GM11168 (cell line): ENCODE measurements at regions not wholly inside any gene's neighbourhood (a gene's known extent, or its start where the extent isn't known, plus 50 kb on each side); places are given as distances from the start of the nearest gene placed in this dataset.
"Not testable (repeated sequence)": the region's sequence is repeated elsewhere in the genome, so short reads cannot be mapped to it uniquely, and the experiment has no call there.

Experiments
- in situ Hi-C: fragments of 300-500 bp; cut with MboI; formaldehyde crosslinking; loops from one replicate; pipeline ENCODE4 v1.12.0; 2022; ENCODE audit warnings: low sequenced_read_pairs; ENCODE audit not compliant: unreplicated experiment

DNA sequence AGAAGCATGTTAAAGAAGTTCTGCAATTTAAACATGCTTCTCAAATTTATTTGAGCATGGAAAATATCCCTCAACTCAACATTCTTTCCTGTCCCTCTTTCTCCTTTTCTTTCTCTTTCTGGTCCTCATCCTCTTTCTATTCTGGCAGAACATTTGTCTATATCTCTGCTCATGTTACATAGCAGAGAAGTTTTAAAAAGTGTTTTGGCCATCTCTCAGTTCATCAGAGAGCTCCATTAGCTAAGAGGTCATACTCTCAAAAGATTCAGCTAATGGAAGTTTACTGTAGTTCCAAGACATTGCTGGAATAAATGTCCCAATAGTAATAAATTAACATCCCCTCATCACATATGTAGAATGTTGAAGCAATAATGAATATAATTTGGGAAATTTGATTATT lies 53.5 kb downstream of the XCL2 start:
- in situ Hi-C loops = no loop called here

DNA sequence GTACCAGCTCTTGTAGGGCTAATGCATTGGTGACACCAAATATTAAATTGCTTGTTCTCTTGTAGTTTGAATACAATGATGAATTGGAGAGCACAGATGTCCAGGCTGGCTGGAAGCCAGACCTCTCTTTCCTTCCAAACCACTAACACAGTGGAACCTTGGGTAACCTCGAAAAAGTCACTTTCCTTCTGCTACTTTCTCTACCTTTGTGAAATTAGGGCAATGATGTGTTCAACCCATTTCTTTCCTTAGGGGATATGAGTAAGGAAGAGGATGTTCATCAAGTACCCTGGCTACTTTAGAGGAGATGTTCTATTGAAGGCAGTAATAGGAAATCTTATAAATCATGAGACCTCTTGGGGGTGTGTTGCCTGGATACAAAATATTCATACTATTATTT lies 55.7 kb downstream of the XCL2 start:
- in situ Hi-C loops = no loop called here

DNA sequence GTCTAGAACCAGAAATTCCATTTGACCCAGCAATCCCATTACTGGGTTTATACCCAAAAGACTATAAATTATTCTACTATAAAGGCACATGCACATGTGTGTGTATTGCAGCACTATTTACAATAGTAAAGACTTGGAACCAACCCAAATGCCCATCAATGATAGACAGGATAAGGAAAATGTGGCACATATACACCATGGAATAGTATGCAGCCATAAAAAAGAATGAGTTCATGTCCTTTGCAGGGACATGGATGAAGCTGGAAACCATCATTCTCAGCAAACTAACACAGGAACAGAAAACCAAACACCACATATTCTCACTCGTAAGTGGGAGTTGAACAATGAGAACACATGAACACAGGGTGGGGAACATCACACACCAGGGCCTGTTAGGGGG lies 57.0 kb downstream of the XCL2 start:
- in situ Hi-C loops = not testable (repeated sequence)

DNA sequence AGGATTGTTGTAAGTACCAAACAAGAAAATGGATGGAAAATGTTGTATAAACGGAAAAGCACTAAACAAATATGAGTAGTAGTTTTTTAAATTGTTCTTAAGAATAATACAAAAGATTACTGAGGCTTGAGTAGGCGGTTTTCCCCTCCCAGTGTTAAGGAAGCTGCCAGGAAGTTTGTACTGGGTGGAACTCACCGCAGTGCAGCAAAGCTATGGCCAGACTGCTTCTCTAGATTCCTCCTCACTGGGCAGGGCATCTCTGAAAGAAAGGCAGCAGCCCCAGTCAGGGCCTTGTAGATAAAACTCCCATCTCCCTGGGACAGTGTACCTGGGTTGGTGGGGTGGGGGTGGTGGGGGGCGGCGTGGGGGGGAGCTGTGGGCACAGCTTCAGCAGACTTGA lies 58.7 kb downstream of the XCL2 start:
- in situ Hi-C loops = no loop called here

DNA sequence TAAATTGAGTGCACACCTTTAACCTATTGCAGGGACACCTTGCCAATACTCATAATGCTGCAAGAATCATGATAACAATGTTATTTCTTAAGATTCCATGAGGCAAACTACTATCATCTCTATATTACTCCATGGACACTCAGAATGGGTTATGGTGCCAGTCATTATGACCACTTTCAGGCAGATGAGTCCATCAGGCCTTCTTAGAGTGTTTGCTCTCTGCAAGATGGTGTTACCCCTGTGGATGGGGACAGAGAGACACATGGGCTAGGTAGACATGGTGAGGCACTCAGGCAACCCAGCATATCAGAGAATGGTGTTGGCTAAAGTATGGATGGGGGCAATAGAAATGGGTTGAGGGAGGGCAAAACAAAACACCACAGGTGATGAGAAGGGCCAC lies 59.7 kb downstream of the XCL2 start:
- in situ Hi-C loops = no loop called here

DNA sequence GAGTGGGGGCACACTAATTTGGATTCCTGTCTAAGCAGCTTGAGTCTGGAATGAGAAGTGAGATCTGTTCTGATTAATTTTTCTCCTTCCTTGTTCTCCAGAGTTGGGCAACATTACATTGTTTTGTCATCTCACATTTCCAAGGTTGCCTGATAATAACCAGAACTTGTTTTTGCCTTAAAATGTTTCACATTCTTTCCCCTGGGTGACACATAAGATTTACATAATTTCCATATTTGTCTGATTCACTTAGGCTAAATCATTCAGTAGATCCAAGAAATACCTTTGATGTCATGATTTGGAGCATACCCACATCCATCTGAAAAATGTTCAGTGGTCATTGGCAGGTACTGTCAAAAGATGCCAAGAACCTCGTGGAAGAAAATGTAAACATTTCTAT lies 60.3 kb downstream of the XCL2 start:
- in situ Hi-C loops = no loop called here

DNA sequence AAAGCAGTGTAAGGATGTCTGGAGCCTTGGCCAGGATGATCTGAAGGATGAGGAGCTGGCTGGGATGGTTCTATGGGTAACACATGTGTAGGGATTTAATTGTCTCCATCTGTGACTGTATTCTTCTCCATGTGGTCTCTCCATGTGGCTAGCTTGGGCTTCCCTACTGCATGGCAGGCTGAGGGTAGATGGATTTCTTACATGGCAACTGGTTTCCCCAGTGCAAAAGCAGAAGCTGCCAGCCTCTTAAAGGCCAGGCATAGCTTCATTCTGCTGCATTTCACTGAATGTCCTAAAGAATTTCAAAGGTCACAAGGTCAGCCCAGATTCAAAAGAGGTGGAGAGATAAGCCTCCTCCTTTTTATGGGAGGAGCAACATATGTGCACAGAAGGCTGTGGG lies 61.7 kb downstream of the XCL2 start:
- in situ Hi-C loops = no loop called here

DNA sequence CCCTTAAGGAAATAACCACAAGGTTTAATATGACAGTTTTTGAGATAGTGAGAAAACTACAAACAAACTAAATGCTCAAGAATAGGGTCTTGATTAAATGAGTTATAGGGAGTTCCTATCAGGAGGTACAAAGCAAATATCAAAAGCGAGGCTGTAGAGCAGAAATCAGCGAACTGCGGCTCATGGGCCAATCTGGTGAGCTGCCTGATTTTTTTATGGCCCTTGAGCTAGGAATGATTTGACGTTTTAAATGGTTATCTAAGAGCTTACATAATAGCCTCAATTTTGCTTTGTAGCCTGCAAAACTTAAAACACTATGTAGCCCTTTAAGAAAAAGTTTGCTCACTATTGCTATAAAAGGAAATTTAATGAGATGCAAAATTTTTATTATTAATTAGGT lies 62.2 kb downstream of the XCL2 start:
- in situ Hi-C loops = no loop called here

DNA sequence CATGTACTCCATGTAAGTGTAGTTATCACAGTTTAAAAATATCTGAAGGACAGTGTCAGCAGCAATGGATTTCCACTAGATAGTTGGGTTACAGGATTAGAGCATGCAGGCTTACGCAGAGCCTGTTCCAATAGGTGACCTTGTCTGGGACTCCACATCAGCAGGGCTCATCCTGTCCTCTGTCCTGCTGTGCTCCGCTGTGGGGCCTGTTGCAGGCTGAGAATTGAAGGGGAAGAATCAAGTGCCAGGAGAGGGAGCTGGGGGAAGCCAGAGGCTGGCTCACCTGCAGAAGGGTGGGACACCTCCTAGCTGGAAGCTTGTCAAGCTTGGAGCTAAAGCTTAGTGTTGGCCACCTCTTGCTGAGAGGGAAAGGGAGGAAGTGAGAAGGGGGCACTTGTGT lies 62.8 kb downstream of the XCL2 start:
- in situ Hi-C loops = no loop called here

DNA sequence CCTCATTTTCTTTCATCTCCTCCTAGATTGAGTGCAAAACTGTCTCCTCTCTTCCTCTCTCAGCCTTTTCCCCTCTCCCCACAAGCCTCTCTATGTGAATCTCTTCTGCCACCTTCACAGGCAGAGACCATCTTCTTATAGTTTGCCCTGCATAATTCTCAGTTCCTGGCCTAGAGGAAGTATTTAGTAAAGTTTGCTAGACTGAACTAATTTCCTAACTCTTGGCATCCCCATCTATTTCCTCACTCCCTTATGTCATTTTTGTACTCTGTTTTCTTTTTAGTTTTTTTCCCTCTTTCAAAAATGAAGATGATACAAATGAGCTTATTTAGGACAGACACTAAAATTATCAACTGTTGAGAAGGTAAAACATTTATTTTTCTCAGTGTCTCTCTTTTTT lies 66.0 kb downstream of the XCL2 start:
- in situ Hi-C loops = no loop called here

DNA sequence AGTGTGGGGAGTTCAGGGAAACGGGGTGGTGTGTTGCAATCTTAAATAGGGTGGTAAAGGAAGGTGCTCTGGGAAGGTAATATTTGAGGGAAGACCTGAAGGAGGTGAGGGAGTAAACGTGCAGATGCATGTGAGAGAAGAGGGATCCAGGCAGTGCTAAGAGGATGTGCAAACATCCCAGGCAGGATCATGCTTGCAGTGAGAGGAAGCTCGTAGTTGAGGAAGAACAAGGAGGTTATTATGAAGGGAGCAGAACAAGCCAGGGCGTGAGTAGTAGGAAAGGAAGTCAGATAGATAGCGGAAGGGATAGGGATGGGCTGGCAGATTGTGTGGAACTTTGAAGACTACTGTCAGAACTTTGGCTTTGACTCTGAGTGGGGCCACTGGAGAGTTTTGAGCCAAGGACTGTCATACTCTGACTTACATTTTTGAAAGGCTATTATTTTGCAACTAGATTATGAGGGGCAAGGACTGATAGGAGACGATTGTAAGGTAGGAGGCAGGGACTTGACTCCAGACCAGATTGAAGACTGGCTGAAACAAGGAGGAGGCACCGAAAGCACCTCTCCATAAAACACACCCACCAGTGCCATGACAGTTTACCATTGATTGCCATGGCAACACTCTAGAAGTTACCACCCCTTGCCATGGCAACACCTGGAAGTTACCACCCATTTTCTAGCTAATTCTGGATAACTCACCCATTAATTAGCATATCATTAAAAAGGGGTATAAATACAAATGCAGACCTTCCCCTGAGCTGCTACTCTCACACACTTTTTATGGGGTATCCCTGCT lies 67.0 kb downstream of the XCL2 start:
- in situ Hi-C loops = no loop called here

DNA sequence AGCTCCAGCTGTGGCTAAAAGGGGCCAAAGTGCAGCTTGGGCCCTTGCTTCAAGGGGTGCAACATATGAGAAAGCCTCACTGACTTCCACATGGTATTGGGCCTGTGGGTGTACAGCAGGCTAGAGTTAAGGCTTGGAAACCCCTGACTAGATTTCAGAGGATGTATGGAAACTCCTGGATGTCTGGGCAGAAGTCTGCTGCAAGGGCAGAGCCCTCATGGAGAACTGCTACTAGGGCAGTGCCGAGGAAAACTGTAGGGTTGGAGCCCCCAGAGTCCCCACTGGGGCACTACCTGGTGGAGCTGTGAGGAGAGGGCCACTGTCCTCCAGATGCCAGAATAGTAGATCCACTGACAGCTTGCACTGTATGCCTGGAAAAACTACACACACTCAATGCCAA lies 69.5 kb downstream of the XCL2 start:
- in situ Hi-C loops = no loop called here

DNA sequence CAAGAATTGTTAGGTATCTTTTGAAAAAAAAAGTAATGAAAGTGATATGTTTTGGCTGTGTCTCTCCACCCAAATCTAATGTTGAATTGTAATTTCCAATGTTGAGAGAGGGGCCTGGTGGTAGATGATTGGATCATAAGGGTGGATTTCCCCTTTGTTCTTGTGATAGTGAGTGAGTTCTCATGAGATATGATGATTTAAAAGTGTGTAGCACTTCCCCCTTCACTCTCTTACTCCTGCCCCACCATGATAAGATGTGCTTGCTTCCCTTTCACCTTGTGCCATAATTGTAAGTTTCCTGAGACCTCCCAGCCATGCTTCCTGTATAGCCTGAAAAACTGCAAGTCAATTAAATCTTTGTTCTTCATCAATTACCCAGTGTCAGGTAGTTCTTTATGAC lies 70.7 kb downstream of the XCL2 start:
- in situ Hi-C loops = no loop called here

DNA sequence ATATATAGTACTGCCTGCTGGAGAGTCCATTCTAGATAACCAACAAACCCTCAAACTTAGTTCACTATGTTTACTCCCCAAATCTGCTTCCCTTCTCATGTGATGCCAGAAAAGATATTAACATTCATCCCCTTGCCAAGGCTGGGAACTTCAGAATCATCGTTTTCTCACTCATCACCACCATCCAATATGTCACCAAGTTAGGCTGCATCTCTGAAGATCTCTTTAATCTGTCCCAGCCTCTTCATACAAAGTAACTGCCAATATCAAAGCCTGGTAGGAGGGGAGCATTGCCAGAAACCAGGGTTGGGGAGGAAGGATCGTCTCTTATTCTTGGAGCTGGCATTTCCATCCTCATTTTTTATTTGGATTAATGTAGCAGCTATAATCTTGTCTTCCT lies 71.6 kb downstream of the XCL2 start:
- in situ Hi-C loops = no loop called here

DNA sequence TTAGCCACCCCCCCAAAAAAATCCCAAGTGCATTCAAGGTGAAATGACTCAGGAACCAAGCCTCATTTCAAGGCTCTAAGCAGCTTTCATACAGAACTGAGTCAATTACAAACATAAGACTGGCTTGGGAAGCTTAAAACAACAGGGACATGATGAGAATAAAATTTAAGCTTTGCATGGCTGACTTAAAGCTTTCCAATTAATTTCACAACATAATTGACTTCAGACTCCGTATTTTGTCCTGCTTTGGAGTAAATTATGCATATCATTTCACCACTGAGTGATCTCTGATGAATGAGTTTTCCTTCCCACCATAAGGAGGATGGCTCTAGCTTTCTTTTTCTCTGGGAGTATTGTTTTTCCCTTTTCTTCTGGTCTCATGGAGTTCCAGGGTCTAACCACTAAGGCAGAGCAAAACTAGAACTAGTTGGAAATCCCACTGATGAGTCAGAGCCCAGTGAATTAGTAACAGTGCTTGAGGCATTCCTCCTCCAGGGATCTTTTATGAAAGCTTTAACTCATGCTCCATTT lies 72.8 kb downstream of the XCL2 start:
- in situ Hi-C loops = no loop called here

DNA sequence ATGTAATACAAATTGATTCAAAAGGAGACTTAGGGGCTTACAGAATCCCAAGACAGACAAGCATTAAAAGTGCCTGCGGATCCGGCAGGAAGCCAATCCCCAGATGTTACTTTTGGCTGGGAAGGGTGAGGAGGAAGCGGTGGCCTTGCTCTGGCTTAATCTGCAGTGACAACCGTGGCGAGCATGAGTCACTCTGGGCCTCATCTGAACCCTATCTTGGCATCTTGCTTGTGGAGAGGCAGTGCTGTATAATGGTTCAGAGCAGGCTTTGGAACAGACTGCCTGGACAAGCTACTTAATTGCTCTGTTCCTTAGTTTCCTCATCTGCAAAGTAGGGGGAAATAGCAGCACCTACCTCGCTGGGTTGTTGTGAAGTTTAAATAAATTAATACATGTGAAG lies 74.1 kb downstream of the XCL2 start:
- in situ Hi-C loops = no loop called here

DNA sequence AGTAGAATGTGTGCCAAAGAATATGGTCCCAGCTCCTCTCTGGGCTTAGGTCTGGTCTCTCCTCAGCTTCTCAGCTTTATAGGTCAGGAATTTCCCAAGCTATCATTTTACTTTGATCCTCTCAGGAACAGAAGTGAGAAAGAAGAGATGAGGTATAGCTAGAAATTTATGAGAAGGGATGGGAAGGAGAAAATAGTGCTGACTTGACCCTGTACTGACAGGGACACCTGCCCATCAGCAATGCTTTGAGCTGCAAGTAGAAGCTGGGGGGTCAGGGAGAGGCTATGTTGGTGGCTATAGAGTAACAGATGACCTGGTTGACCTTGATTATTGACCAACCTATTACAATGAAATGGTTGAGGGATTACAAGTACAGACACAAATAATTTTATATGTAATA lies 75.0 kb downstream of the XCL2 start:
- in situ Hi-C loops = no loop called here

DNA sequence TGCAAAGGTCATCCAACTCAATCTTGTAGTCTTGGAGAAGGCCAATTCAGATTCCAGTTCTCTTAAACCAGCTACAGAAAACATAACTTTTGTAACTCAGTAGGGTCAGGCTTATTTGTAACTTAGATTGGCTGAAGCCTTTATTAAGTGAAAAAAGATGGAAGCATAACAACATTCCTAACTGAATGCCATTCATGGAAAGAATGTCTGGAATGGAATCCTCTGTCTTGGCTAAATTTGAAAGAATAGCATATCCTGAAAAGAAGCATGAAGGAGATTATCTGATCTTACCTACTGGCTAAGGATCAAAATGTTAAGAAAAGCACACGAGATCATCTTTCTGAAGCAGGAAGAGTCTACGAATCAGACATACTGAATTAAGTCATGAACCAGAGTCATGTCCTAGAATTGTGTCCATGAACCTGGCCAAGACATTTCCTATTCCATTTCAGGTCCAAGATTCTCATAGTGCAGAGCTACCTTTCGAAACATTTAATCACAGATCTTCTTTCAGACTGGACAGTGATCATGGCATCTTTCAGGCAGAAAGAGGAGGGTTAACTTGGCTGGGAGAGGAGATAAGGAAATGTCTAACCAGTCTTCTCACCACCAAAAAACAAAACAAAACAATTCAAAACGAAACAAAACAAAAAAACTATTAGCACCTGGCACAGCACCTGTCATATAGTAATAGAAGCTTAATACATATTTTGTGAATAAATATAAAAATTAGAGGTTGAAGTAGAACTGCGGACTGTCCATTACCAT lies 75.6 kb downstream of the XCL2 start:
- in situ Hi-C loops = no loop called here

DNA sequence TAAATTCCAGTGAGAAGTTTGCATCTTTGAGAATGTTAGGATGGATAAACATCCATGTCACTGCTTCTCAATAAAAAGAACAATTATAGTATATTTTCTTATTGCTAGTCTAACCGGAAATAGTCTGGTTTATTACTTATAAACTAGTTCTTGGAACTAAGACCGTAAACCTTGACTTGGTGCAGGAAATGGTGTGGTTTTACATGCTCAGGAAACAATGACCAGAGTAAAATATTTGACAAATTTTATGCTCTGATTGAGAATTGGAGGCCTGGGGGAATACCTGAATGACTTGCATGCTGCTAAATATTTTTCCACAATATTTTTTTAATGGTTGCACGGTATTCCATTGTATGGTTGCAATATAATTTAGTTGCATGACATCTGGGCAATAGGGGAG lies 76.3 kb downstream of the XCL2 start:
- in situ Hi-C loops = no loop called here

DNA sequence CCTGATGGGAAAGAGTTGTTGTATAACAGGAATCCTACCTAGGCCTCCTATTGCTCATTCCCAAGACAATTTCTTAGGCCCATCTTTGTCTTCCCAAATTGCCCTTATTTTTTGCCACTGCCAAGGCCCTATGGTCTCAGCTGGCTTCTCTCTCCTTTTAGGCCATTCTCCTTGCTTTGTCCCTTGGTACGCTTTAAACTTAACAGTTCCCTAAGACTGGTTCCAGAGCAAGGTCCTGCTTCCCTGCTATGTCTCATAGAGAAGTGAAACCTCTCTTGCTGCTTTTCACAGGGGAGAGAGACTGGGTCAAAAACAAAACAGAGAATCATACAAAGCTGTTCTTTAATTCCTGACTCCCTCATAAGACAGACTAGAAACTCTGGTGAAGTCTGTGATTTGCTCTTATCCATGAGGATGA lies 77.1 kb downstream of the XCL2 start:
- in situ Hi-C loops = no loop called here

DNA sequence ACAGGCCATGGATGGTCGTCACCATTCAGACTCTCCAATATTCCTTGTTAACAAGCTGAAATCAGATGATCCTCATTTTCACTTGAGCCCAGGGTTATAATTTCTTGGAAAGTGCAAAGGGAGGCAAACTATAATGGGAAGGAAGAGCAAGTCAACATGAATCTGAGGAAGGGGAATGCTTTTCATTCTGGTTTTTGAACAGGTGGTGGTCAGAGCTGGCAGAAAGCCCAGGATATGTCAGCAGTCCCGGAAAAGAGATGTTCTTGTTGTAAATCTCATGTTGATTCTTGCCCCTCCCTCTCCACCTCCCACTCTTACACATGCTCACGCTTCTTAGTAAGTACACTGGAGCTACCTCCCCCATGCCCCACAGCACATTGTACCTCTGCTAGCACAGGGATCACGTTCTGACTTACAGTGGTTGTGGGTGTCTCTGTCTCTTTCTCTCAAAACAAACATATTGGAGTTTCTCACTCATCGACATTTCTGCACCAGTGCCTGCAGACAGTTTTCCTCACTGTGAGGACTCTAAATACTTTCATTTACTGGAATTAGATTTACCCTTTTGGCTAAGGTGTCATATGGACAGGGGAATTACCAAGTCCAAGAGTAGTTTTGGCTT lies 77.6 kb downstream of the XCL2 start:
- in situ Hi-C loops = no loop called here
